Loucy (cell line): ENCODE measurements at regions not wholly inside any gene's neighbourhood (a gene's known extent, or its start where the extent isn't known, plus 50 kb on each side); places are given as distances from the start of the nearest gene placed in this dataset.

Source experiments
- H2AFZ ChIP-seq: fragments of 200-600 bp; sonication (generic); 2 replicates; pipeline ENCODE4 v1.6.0; 2016; ENCODE audit warnings: antibody characterized with exemption, mild to moderate bottlenecking, low read length, moderate library complexity
- H3F3A ChIP-seq: fragments of 200-600 bp; 2 replicates; pipeline ENCODE4 v1.6.0; 2016; ENCODE audit warnings: antibody characterized with exemption, low read depth, mild to moderate bottlenecking
- H3K27me3 ChIP-seq: fragments of 200-600 bp; sonication (generic); 2 replicates; pipeline ENCODE4 v1.6.1; 2014; ENCODE audit warnings: low read length, mild to moderate bottlenecking; ENCODE audit not compliant: insufficient read depth, poor library complexity, severe bottlenecking
- H3K36me3 ChIP-seq: fragments of 200-600 bp; sonication (generic); 2 replicates; pipeline ENCODE4 v1.6.1; 2016; ENCODE audit warnings: low read length; ENCODE audit not compliant: insufficient read depth
- H3K4me1 ChIP-seq: fragments of 200-600 bp; sonication (generic); 2 replicates; pipeline ENCODE4 v1.5.1; 2014; ENCODE audit warnings: low read length, mild to moderate bottlenecking; ENCODE audit not compliant: insufficient read depth, poor library complexity, severe bottlenecking
- H3K4me2 ChIP-seq: fragments of 200-600 bp; sonication (generic); 2 replicates; pipeline ENCODE4 v1.6.0; 2014; ENCODE audit warnings: antibody characterized with exemption, low read length, low read depth, mild to moderate bottlenecking; ENCODE audit not compliant: poor library complexity, severe bottlenecking
- H3K4me3 ChIP-seq: fragments of 200-600 bp; sonication (generic); 2 replicates; pipeline ENCODE4 v1.5.1; 2014; ENCODE audit warnings: low read length, mild to moderate bottlenecking, mixed read lengths; ENCODE audit not compliant: poor library complexity, severe bottlenecking
- H3K79me2 ChIP-seq: fragments of 200-600 bp; sonication (generic); 2 replicates; pipeline ENCODE4 v1.6.1; 2014; ENCODE audit warnings: low read length; ENCODE audit not compliant: insufficient read depth
- H3K9ac ChIP-seq: fragments of 200-600 bp; sonication (generic); 2 replicates; pipeline ENCODE4 v1.6.0; 2014; ENCODE audit warnings: mild to moderate bottlenecking, low read depth, low read length, moderate library complexity; ENCODE audit not compliant: poor library complexity, severe bottlenecking
- H3K9me2 ChIP-seq: fragments of 200-600 bp; sonication (generic); replicated peaks from 2 replicates; pipeline ENCODE4 v1.6.1; 2016; ENCODE audit warnings: low read depth, low read length, mixed read lengths
- H3K9me3 ChIP-seq: fragments of 200-600 bp; sonication (generic); 2 replicates; pipeline ENCODE4 v1.6.1; 2014; ENCODE audit warnings: mild to moderate bottlenecking, antibody characterized with exemption, low read length, low read depth; ENCODE audit not compliant: insufficient read depth
- H4K20me1 ChIP-seq: fragments of 200-600 bp; sonication (generic); 2 replicates; pipeline ENCODE4 v1.6.0; 2014; ENCODE audit warnings: antibody characterized with exemption, low read length, mild to moderate bottlenecking; ENCODE audit not compliant: insufficient read depth, poor library complexity, severe bottlenecking
- EZH2phosphoT487 ChIP-seq: fragments of 200-600 bp; IDR thresholded peaks from 2 replicates; pipeline ENCODE4 v1.6.1; 2018; ENCODE audit warnings: antibody characterized with exemption, mild to moderate bottlenecking, moderate library complexity, borderline replicate concordance
- TF ChIP-seq, protein P1 (sequence below): fragments of 200-600 bp; sonication (generic); conservative IDR thresholded peaks from 2 replicates; pipeline ENCODE4 v1.5.1; 2014; ENCODE audit warnings: mild to moderate bottlenecking, antibody characterized with exemption, low read length

DNA sequence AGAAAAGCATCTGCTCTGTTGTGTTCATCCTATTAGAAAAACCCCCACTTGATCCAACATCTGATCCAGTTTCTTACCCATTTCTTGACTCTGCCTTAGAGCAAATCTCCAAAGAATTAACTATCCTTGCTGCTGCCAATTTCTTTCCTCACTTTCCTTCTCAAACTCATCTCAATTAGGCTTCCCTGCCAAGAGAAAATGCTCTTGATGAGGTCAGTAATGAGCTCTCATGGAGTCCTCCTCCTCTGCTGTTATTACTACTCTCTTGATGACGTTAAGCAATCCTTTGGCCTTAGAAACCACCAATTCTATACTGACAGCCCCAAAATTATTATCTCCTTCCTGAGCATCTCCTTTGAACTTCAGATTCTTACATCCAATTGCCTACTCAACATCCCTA lies 162.0 kb upstream of the FAM13C start:
- no peaks in the 10 kb centered on the region for H3K27me3 ChIP-seq
- no peak overlapping the region for H2AFZ ChIP-seq
- TF ChIP-seq, protein P1, sequence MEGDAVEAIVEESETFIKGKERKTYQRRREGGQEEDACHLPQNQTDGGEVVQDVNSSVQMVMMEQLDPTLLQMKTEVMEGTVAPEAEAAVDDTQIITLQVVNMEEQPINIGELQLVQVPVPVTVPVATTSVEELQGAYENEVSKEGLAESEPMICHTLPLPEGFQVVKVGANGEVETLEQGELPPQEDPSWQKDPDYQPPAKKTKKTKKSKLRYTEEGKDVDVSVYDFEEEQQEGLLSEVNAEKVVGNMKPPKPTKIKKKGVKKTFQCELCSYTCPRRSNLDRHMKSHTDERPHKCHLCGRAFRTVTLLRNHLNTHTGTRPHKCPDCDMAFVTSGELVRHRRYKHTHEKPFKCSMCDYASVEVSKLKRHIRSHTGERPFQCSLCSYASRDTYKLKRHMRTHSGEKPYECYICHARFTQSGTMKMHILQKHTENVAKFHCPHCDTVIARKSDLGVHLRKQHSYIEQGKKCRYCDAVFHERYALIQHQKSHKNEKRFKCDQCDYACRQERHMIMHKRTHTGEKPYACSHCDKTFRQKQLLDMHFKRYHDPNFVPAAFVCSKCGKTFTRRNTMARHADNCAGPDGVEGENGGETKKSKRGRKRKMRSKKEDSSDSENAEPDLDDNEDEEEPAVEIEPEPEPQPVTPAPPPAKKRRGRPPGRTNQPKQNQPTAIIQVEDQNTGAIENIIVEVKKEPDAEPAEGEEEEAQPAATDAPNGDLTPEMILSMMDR, result no peak
- no peak for TF ChIP-seq EZH2phosphoT487
- no peaks in the 10 kb centered on the region for H3K79me2 ChIP-seq
- H3K9ac ChIP-seq, result no peak overlapping the region
- H3K9me3 ChIP-seq, result no peaks in the 10 kb centered on the region
- peaks cover 13% of the 10 kb centered on the region for H3K4me1 ChIP-seq
- H3F3A ChIP-seq, result no peaks in the 10 kb centered on the region
- no peak overlapping the region for H3K4me2 ChIP-seq
- no peaks in the 10 kb centered on the region for H4K20me1 ChIP-seq
- no peak overlapping the region for H3K4me3 ChIP-seq
- no peaks in the 10 kb centered on the region for H3K9me2 ChIP-seq
- H3K36me3 ChIP-seq, result no peaks in the 10 kb centered on the region

DNA sequence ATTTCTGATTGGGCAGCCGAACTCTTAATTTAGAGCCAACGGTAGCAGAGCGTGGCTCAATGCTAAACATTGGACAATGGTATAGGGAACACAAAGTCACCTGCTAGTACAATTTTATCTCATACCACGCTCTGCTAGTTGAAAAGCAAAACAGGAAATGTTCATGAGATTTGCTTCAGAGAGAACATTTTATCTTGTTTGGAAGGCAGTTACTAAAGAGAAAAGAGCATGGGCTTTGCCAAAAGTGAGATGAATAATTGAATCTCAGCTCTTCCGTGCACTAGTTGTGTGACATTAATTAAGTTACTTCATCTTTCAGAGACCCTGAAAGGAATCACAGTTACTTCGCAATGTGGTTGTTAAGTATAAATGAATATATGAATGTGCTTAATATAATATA lies 161.5 kb upstream of the FAM13C start:
- H3K4me3 ChIP-seq, result no peak overlapping the region
- H3K4me2 ChIP-seq, result no peak overlapping the region
- H3K79me2 ChIP-seq, result no peaks in the 10 kb centered on the region
- peaks cover 13% of the 10 kb centered on the region for H3K4me1 ChIP-seq
- no peaks in the 10 kb centered on the region for H4K20me1 ChIP-seq
- no peaks in the 10 kb centered on the region for H3F3A ChIP-seq
- no peaks in the 10 kb centered on the region for H3K9me3 ChIP-seq
- TF ChIP-seq, protein P1, result no peak
- TF ChIP-seq EZH2phosphoT487, result no peak
- no peak overlapping the region for H2AFZ ChIP-seq
- no peaks in the 10 kb centered on the region for H3K9me2 ChIP-seq
- no peak overlapping the region for H3K9ac ChIP-seq
- no peaks in the 10 kb centered on the region for H3K27me3 ChIP-seq
- no peaks in the 10 kb centered on the region for H3K36me3 ChIP-seq

DNA sequence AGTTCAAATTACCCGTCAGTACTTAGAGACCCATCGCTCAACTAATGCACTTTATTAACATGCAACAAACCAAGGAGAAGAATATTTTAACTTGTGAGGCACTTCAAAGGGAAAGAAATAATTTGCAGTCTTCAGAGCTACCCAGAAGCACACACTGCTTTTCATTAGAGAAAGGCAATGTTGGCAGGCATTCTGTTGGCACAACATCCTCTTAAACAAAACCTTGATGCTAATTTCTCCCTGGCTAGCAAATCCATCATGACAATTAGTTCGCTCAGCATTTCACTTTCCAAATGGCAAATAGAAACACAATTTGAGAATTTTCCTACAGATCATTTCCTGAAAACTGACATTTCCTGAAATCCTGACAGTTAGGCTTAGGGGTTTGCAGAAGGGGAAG lies 155.6 kb upstream of the FAM13C start:
- no peaks in the 10 kb centered on the region for H3K79me2 ChIP-seq
- no peak for TF ChIP-seq EZH2phosphoT487
- TF ChIP-seq, protein P1, result no peak
- H3K4me1 ChIP-seq, result no peaks in the 10 kb centered on the region
- no peaks in the 10 kb centered on the region for H3K9me3 ChIP-seq
- no peak overlapping the region for H3K4me3 ChIP-seq
- no peaks in the 10 kb centered on the region for H3K36me3 ChIP-seq
- H3F3A ChIP-seq, result no peaks in the 10 kb centered on the region
- H3K27me3 ChIP-seq, result no peaks in the 10 kb centered on the region
- no peaks in the 10 kb centered on the region for H4K20me1 ChIP-seq
- no peak overlapping the region for H3K4me2 ChIP-seq
- no peak overlapping the region for H2AFZ ChIP-seq
- H3K9me2 ChIP-seq, result no peaks in the 10 kb centered on the region
- H3K9ac ChIP-seq, result no peak overlapping the region
